ENCODE measurements at regions not wholly inside any gene's neighbourhood (a gene's known extent, or its start where the extent isn't known, plus 50 kb on each side); places are given as distances from the start of the nearest gene placed in this dataset.

- no peak for TF ChIP-seq AHDC1 (CRISPR knock-in tag; IDR thresholded peaks at IDR 0.05; ENCODE audit: borderline replicate concordance)
- TF ChIP-seq ZNF546 (CRISPR knock-in tag; conservative IDR thresholded peaks at IDR 0.05) = no peak
- no peak for TF ChIP-seq GZF1 (CRISPR knock-in tag; IDR thresholded peaks at IDR 0.05)
- TF ChIP-seq ZNF354B (CRISPR knock-in tag; IDR thresholded peaks at IDR 0.05) = no peak
- no peak for TF ChIP-seq ISL2 (CRISPR knock-in tag; IDR thresholded peaks at IDR 0.05)
- no peak for TF ChIP-seq ZNF121 (CRISPR knock-in tag; IDR thresholded peaks at IDR 0.05)
- no peak for TF ChIP-seq ZNF570 (CRISPR knock-in tag; IDR thresholded peaks at IDR 0.05; ENCODE audit: borderline replicate concordance)
These were observed 311.7 kb upstream of the DPH6 start (continued) for GRCh38 chr15:35857567-35858226.

- ChIA-PET POLR2A (no interaction called here), CTCF (ENCODE audit: low intra/inter-chr PET ratio, low total read pairs) (no interaction called here)
- DNase-seq (ENCODE audit: low spot score) = no peak
- no TSS peak for BruUV-seq (replicated peaks)
- no peak for ATAC-seq
- no peaks in the 10 kb centered on the region for H4K20me1 ChIP-seq (ENCODE audit: insufficient read depth, low read length)
- H3K79me2 ChIP-seq (ENCODE audit: insufficient read depth, low read length) = no peaks in the 10 kb centered on the region
- in situ Hi-C loops (cut with HindIII; ENCODE audit: extremely low pct_ligation_motif_present, low pct_unique_long_range_greater_than_20kb) = no loop called here
- H2AFZ ChIP-seq (ENCODE audit: low read length) = no peak overlapping the region
- no peak overlapping the region for H3K4me2 ChIP-seq (ENCODE audit: low read depth, low read length)
- no peaks in the 10 kb centered on the region for H3K9me3 ChIP-seq (ENCODE audit: low read length)
- H3K36me3 ChIP-seq (replicated peaks in 1 of 2; ENCODE audit: control insufficient read depth in 1 of 2, insufficient read depth in 2 of 2, low read length in 2 of 2) = no peaks in the 10 kb centered on the region
- FAIRE-seq = no peak
- 1% methylated on average over 3 of the region's 3 CpGs for whole genome bisulfite sequencing (ENCODE audit: low lambda C conversion rate)
- intact Hi-C loops (cut with micrococcal nuclease; ENCODE audit: unreplicated experiment) = no loop called here
- H3K9ac ChIP-seq (ENCODE audit: insufficient read depth, low read depth, low read length) = no peak overlapping the region
- no peaks in the 10 kb centered on the region for H3K27me3 ChIP-seq (ENCODE audit: control insufficient read depth in 1 of 2, insufficient read depth in 2 of 2, low read length in 2 of 2)
- H3K4me1 ChIP-seq (ENCODE audit: insufficient read depth, low read length) = no peaks in the 10 kb centered on the region
- no peak overlapping the region for H3K4me3 ChIP-seq (replicated peaks in 1 of 3; ENCODE audit: insufficient read depth in 1 of 3, low read depth in 2 of 3, low read length in 3 of 3)
- H3K27ac ChIP-seq (ENCODE audit: extremely low read length, insufficient read depth, low read length) = no peak overlapping the region
- no peak for TF ChIP-seq ZNF710 (CRISPR knock-in tag; IDR thresholded peaks at IDR 0.05; ENCODE audit: borderline replicate concordance)
- TF ChIP-seq DZIP1 (CRISPR knock-in tag; IDR thresholded peaks at IDR 0.05) = no peak
- TF ChIP-seq ZNF3 (CRISPR knock-in tag; IDR thresholded peaks at IDR 0.05) = no peak
- no peak for TF ChIP-seq ZMAT3 (CRISPR knock-in tag; conservative IDR thresholded peaks at IDR 0.05)
- TF ChIP-seq GFI1 (CRISPR knock-in tag; IDR thresholded peaks at IDR 0.05; ENCODE audit: borderline replicate concordance) = no peak
- no peak for TF ChIP-seq AHR (CRISPR knock-in tag; IDR thresholded peaks at IDR 0.05)
- TF ChIP-seq ZNF816 (CRISPR knock-in tag; IDR thresholded peaks at IDR 0.05; ENCODE audit: borderline replicate concordance) = no peak
These were observed 312.7 kb upstream of the DPH6 start for GRCh38 chr15:35858707-35859106.

Data from HepG2 (cell line).